Transverse colon (tissue), 4 donors: ENCODE measurements at regions not wholly inside any gene's neighbourhood (a gene's known extent, or its start where the extent isn't known, plus 50 kb on each side); places are given as distances from the start of the nearest gene placed in this dataset.

ENCODE experiments used
- DNase-seq: peaks from one replicate; pipeline ENCODE4 v3.0.0-alpha.2; 2019
- H3K27ac ChIP-seq, 4 donors: fragments of 200-600 bp; sonication (generic); 2 replicates each; pipeline ENCODE4 v1.5.1; 2016 to 2018; ENCODE audit warnings: inconsistent platforms in 4 of 4
- H3K27me3 ChIP-seq: fragments of 200-600 bp; sonication (generic); 2 replicates; pipeline ENCODE4 v1.5.1; 2017; ENCODE audit warnings: inconsistent platforms
- H3K36me3 ChIP-seq, 4 donors: fragments of 200-600 bp; sonication (generic); 2 replicates each; pipeline ENCODE4 v1.5.1; 2017 to 2019; ENCODE audit warnings: inconsistent platforms in 4 of 4
- H3K4me1 ChIP-seq, 4 donors: fragments of 200-600 bp; sonication (generic); 2 replicates each; pipeline ENCODE4 v1.5.1; 2017 to 2020; ENCODE audit warnings: inconsistent platforms in 4 of 4
- H3K4me3 ChIP-seq, 4 donors: fragments of 200-600 bp; sonication (generic); 1 replicate in 1 of 4; 2 replicates in 3 of 4; pipeline versions ENCODE4 v1.5.1 to v1.6.1; 2017 to 2019; ENCODE audit warnings: inconsistent platforms in 4 of 4
- H3K9me3 ChIP-seq, 2 donors: fragments of 200-600 bp; sonication (generic); 2 replicates each; pipeline ENCODE4 v1.5.1; 2017 to 2019; ENCODE audit warnings: inconsistent platforms in 2 of 2
- EP300 ChIP-seq: sonication (generic); formaldehyde crosslinking; IDR thresholded peaks from one replicate; pipeline ENCODE4 v1.6.1; 2017; ENCODE audit warnings: antibody characterized with exemption, low read depth
- POLR2A ChIP-seq: fragments of 450-650 bp; IDR thresholded peaks from one replicate; pipeline ENCODE4 v1.6.1; 2016; ENCODE audit warnings: antibody characterized with exemption, mild to moderate bottlenecking, moderate library complexity
- POLR2AphosphoS5 ChIP-seq, 3 donors: sonication (generic); formaldehyde crosslinking; IDR thresholded peaks; one replicate each; pipeline ENCODE4 v1.6.1; 2016; ENCODE audit warnings: antibody characterized with exemption in 3 of 3
- WGBS, 2 donors: methylation state at CpG; one replicate each; pipeline ENCODE4 v1.1.5; 2018; ENCODE audit warnings: low coverage in 1 of 2; 5-methylcytosine and 5-hydroxymethylcytosine counted together
- in situ Hi-C, 4 donors: fragments of 200-750 bp; cut with MboI; loops; one replicate each; pipeline versions ENCODE4 v1.15.0 to v1.15.1; 2017; ENCODE audit warnings: low sequenced_read_pairs in 3 of 4, low pct_ligation_motif_present in 1 of 4, low pct_unique_long_range_greater_than_20kb in 1 of 4
- intact Hi-C: fragments of 100-400 bp; cut with DNase I; formaldehyde crosslinking; loops from one replicate; pipeline ENCODE4 v1.15.1; 2023; ENCODE audit warnings: low total_unique reads
- TF ChIP-seq, protein P1 (sequence below), 5 experiments: fragments of 200-600 bp in 3 of 5; fragments of 450-650 bp in 2 of 5; sonication (generic) in 3 of 5; IDR thresholded peaks; 1 replicate in 2 of 5; 2 replicates in 3 of 5; pipeline ENCODE4 v1.5.1; 2016 to 2017; ENCODE audit warnings: antibody characterized with exemption in 5 of 5, inconsistent platforms in 3 of 5, mild to moderate bottlenecking in 2 of 5, moderate library complexity in 1 of 5

DNA sequence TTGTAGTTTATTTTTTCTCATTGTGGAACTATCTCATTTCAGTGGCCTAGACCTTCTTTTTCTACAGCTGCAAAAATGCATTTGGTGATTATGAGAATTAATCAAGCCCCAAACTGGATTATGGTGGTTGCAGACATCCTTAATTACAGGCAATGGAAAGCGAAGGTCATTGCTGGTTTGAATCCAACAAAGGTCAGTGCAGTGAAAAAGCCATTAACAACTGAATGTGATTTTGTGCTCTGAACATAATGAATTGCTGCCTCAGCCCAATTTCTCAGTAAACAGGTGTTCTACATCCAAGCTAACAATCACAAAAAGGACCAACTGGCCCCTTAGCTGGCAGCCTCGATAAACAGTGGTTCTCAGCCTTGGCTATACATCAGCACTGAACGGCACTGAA, 260.1 kb upstream of the DPPA4 start:
- 40 to 71% methylated on average over 1 to 3 of the region's 3 CpGs for WGBS, 2 donors
- Histone ChIP-seq H3K27ac (no peak overlapping the region), H3K36me3 (no peaks in the 10 kb centered on the region), H3K4me1 (no peaks in the 10 kb centered on the region), H3K9me3 (peaks cover 0 to 4% of the 10 kb centered on the region in 2 donors), H3K4me3 (no peak overlapping the region), H3K27me3 (no peaks in the 10 kb centered on the region)
- intact Hi-C loops: no loop called here
- in situ Hi-C loops: no loop called here
- DNase-seq: no peak
- no peak for TF ChIP-seq EP300
- TF ChIP-seq POLR2A: no peak
- TF ChIP-seq POLR2AphosphoS5 (IDR thresholded peaks at IDR 0.05): no peak
- TF ChIP-seq, protein P1, sequence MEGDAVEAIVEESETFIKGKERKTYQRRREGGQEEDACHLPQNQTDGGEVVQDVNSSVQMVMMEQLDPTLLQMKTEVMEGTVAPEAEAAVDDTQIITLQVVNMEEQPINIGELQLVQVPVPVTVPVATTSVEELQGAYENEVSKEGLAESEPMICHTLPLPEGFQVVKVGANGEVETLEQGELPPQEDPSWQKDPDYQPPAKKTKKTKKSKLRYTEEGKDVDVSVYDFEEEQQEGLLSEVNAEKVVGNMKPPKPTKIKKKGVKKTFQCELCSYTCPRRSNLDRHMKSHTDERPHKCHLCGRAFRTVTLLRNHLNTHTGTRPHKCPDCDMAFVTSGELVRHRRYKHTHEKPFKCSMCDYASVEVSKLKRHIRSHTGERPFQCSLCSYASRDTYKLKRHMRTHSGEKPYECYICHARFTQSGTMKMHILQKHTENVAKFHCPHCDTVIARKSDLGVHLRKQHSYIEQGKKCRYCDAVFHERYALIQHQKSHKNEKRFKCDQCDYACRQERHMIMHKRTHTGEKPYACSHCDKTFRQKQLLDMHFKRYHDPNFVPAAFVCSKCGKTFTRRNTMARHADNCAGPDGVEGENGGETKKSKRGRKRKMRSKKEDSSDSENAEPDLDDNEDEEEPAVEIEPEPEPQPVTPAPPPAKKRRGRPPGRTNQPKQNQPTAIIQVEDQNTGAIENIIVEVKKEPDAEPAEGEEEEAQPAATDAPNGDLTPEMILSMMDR (IDR thresholded peaks at IDR 0.05): no peak

DNA sequence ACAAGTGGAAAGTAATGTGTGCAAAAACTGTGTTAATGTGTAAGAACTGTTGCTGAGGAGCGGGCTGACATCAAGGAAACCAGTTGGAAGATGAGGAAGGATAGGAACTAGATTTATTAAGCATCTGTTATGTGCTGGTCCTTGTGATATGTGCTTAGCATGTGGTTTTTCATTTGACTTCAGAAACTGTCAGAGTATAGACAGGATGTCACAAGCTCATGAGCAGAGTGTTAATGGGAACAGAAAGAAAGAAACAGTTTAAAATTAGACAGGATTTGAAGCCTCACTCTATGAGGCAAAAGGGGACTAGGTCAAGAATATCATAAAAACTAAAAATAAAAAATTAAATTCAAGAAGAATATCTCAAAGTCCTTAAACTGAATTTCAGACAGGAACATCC, 270.6 kb upstream of the DPPA4 start:
- TF ChIP-seq POLR2AphosphoS5 (IDR thresholded peaks at IDR 0.05) (no peak), POLR2A (no peak), EP300 (no peak)
- TF ChIP-seq, protein P1 (IDR thresholded peaks at IDR 0.05): no peak
- no peaks in the 10 kb centered on the region for H3K27me3 ChIP-seq
- H3K4me1 ChIP-seq: no peaks in the 10 kb centered on the region
- no peak overlapping the region for H3K27ac ChIP-seq
- no peaks in the 10 kb centered on the region for H3K36me3 ChIP-seq
- DNase-seq: no peak
- 85 to 87% methylated on average over 1 of the region's 1 CpG for WGBS, 2 donors
- intact Hi-C loops (no loop called here), in situ Hi-C loops (no loop called here)
- H3K4me3 ChIP-seq: no peak overlapping the region
- no peaks in the 10 kb centered on the region for H3K9me3 ChIP-seq

DNA sequence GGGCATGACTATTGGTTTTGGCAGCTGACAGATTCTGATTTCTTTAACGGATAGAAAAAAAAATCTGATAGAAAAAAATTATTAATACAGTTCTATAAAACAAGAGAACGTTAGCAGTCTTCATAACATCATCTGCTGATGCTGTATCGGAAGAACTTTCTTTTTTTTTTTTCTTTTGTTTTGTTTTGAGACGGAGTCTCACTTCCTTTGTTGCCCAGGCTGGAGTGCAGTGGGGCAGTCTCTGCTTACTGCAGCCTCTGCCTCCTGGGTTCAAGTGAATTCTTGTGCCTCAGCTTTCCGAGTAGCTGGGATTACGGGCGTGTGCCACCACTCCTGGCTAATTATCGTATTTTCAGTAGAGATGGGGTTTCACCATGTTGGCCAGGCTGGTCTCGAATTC, 271.2 kb upstream of the DPPA4 start:
- no peaks in the 10 kb centered on the region for H3K9me3 ChIP-seq
- in situ Hi-C loops (no loop called here), intact Hi-C loops (no loop called here)
- 67 to 75% methylated on average over 4 to 9 of the region's 9 CpGs for WGBS, 2 donors
- no peak for DNase-seq
- H3K36me3 ChIP-seq: no peaks in the 10 kb centered on the region
- no peak overlapping the region for H3K4me3 ChIP-seq
- H3K27ac ChIP-seq: no peak overlapping the region
- H3K27me3 ChIP-seq: no peaks in the 10 kb centered on the region
- TF ChIP-seq POLR2A: no peak
- no peak for TF ChIP-seq EP300
- TF ChIP-seq, protein P1 (IDR thresholded peaks at IDR 0.05): no peak
- no peak for TF ChIP-seq POLR2AphosphoS5 (IDR thresholded peaks at IDR 0.05)
- no peaks in the 10 kb centered on the region for H3K4me1 ChIP-seq

DNA sequence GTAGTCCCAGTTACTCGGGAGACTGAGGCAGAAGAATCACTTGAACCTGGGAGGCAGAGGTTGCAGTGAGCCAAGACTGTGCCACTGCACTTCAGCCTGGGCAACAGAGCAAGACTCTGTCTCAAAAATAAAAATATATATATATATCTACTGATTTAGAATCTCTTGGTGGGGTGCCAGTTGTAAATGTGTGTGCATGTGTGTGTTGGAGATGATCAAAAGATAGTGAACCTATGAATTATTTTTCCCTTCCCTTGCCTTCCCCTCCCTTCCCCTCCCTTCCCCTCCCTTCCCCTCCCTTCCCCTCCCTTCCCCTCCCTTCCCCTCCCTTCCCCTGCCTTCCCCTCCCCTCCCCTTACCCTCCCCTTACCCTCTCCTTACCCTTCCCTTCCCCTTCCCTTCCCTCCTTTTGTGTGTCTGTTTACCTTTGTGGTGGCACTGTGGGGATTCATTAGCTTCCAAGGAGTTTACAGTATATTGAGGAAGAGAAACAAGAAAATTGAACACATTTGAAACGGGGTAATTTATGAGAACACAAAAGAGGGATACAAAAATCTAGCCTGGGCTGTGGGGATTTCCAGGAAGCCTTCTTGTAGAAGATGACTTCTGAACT, 281.5 kb upstream of the DPPA4 start:
- Histone ChIP-seq H3K27me3 (no peaks in the 10 kb centered on the region), H3K4me1 (no peaks in the 10 kb centered on the region), H3K36me3 (no peaks in the 10 kb centered on the region), H3K27ac (no peak overlapping the region), H3K9me3 (no peaks in the 10 kb centered on the region), H3K4me3 (no peak overlapping the region)
- WGBS, 2 donors: 11 to 56% methylated on average over 1 to 2 of the region's 2 CpGs
- intact Hi-C loops (no loop called here), in situ Hi-C loops (no loop called here)
- TF ChIP-seq POLR2A: no peak
- no peak for TF ChIP-seq EP300
- TF ChIP-seq, protein P1 (IDR thresholded peaks at IDR 0.05): no peak
- TF ChIP-seq POLR2AphosphoS5 (IDR thresholded peaks at IDR 0.05): no peak
- no peak for DNase-seq
